Kidney (tissue), 13 donors: ENCODE measurements at regions not wholly inside any gene's neighbourhood (a gene's known extent, or its start where the extent isn't known, plus 50 kb on each side); places are given as distances from the start of the nearest gene placed in this dataset.

Source experiments
- DNase-seq, 5 donors: peaks; one replicate each; pipeline ENCODE4 v3.0.0-alpha.2; 2013 to 2020
- FAIRE-seq: peaks from 2 replicates; lab custom pipeline; 2012; peaks lifted over from hg19 to GRCh38; lab: Jason Lieb, UNC
- H3K27ac ChIP-seq, 2 donors: one replicate each; pipeline ENCODE4 v1.7.0; 2013; ENCODE audit warnings: low read depth in 2 of 2, low read length in 2 of 2, inconsistent platforms in 1 of 2
- H3K27me3 ChIP-seq: one replicate; pipeline ENCODE4 v1.7.1; 2013; ENCODE audit warnings: low read length, inconsistent platforms; ENCODE audit not compliant: control insufficient read depth, insufficient read depth
- H3K36me3 ChIP-seq, 3 donors: one replicate each; pipeline versions ENCODE4 v1.7.0 to v1.7.1; 2013; ENCODE audit warnings: low read length in 3 of 3, control low read depth in 1 of 3, inconsistent platforms in 1 of 3; ENCODE audit not compliant: insufficient read depth in 3 of 3, control insufficient read depth in 2 of 3
- H3K4me1 ChIP-seq, 3 donors: one replicate each; pipeline versions ENCODE4 v1.7.0 to v1.7.1; 2013; ENCODE audit warnings: low read length in 3 of 3, inconsistent platforms in 1 of 3, low read depth in 1 of 3; ENCODE audit not compliant: control insufficient read depth in 2 of 3, insufficient read depth in 2 of 3
- H3K4me3 ChIP-seq, 3 donors: one replicate each; pipeline versions ENCODE4 v1.7.0 to v1.8.1; 2013; ENCODE audit warnings: low read length in 3 of 3, control low read depth in 1 of 3, inconsistent platforms in 1 of 3
- H3K9ac ChIP-seq, 3 donors: one replicate each; pipeline versions ENCODE4 v1.7.0 to v1.7.1; 2013; ENCODE audit warnings: low read length in 3 of 3, control low read depth in 1 of 3, inconsistent platforms in 1 of 3
- H3K9me3 ChIP-seq, 3 donors: one replicate each; pipeline versions ENCODE4 v1.7.0 to v1.7.1; 2013; ENCODE audit warnings: low read length in 3 of 3, control low read depth in 1 of 3, inconsistent platforms in 1 of 3; ENCODE audit not compliant: control insufficient read depth in 2 of 3, insufficient read depth in 1 of 3
- intact Hi-C: fragments of 100-400 bp; cut with DNase I; formaldehyde crosslinking; loops from one replicate; pipeline ENCODE4 v1.11.1; 2022
- TF ChIP-seq, protein P1 (sequence below): IDR thresholded peaks from 3 replicates; pipeline ENCODE4 v1.5.1; 2012; ENCODE audit warnings: mild to moderate bottlenecking, moderate library complexity, borderline replicate concordance; ENCODE audit not compliant: insufficient read depth; ENCODE audit errors: extremely low read depth
- donor health status: control.
- donor health status: control.
- donor health status: control.
- donor health status: control.
- donor health status: control.
- donor health status: DM: yes; HTN: yes; CAD: no.
- donor health status: Normal renal cell carcinoma (clear cell type).

DNA sequence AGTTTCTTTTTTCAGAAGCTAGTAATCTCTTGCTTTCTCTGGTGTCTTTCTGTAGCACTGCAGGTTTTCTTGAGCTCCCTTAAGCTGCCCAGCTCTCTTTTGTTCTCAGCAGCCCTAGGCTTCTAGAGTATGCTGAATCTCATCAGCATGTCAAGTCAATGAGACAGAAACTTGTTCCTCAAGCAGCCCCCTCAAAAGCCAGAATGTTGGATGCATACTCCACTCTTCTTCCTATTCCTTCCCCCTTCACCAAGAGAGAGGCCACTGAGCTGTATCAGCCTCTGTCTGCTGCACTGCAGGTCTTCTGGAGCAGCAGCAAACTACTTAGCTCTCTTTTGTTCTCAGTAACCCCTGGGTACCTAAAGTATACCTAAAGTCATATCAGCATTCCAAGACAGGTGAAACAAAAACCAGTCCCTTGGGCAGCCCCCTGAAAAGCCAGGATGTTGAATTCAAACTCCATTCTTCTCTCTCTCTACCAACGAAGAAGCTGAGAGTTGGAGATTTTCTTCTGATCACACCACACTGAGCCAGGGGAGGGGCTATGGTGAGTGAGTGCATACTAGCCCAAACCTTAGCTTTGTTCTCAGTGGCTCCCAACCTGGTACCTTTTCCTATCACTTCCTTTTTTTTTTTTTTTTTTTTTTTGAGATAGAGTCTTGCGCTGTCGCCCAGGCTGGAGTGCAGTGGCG lies 73.3 kb upstream of the WAC start:
- intact Hi-C loops = no loop called here
- no peaks in the 10 kb centered on the region for H3K9me3 ChIP-seq
- no peaks in the 10 kb centered on the region for H3K4me1 ChIP-seq
- H3K36me3 ChIP-seq = no peaks in the 10 kb centered on the region
- DNase-seq (no peak), FAIRE-seq (no peak)
- H3K4me3 ChIP-seq = no peak overlapping the region
- no peak overlapping the region for H3K27ac ChIP-seq
- no peaks in the 10 kb centered on the region for H3K27me3 ChIP-seq
- H3K9ac ChIP-seq = no peak overlapping the region
- TF ChIP-seq, protein P1, sequence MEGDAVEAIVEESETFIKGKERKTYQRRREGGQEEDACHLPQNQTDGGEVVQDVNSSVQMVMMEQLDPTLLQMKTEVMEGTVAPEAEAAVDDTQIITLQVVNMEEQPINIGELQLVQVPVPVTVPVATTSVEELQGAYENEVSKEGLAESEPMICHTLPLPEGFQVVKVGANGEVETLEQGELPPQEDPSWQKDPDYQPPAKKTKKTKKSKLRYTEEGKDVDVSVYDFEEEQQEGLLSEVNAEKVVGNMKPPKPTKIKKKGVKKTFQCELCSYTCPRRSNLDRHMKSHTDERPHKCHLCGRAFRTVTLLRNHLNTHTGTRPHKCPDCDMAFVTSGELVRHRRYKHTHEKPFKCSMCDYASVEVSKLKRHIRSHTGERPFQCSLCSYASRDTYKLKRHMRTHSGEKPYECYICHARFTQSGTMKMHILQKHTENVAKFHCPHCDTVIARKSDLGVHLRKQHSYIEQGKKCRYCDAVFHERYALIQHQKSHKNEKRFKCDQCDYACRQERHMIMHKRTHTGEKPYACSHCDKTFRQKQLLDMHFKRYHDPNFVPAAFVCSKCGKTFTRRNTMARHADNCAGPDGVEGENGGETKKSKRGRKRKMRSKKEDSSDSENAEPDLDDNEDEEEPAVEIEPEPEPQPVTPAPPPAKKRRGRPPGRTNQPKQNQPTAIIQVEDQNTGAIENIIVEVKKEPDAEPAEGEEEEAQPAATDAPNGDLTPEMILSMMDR = no peak

DNA sequence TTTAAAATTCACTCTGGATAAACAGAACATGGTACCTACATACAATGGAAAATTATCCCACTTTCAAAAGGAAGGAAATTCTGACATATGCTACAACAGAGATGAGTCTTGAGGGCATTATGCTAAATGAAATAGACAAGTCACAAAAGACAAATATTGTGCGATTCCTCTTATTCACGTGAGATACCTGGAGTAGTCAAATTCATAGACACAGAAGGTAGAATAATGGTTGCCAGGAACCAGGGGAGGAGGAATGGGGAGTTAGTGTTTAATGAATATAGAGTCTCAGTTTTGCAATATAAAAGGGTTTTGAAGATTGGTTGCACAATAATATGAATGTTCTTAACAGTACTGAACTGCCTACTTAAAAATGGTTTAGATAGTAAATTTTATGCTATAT lies 69.8 kb upstream of the WAC start:
- FAIRE-seq (no peak), DNase-seq (no peak)
- Histone ChIP-seq H3K27ac (no peak overlapping the region), H3K27me3 (no peaks in the 10 kb centered on the region), H3K9me3 (no peaks in the 10 kb centered on the region), H3K4me3 (no peak overlapping the region), H3K36me3 (no peaks in the 10 kb centered on the region), H3K9ac (no peak overlapping the region), H3K4me1 (no peaks in the 10 kb centered on the region)
- intact Hi-C loops = no loop called here
- TF ChIP-seq, protein P1 = no peak

DNA sequence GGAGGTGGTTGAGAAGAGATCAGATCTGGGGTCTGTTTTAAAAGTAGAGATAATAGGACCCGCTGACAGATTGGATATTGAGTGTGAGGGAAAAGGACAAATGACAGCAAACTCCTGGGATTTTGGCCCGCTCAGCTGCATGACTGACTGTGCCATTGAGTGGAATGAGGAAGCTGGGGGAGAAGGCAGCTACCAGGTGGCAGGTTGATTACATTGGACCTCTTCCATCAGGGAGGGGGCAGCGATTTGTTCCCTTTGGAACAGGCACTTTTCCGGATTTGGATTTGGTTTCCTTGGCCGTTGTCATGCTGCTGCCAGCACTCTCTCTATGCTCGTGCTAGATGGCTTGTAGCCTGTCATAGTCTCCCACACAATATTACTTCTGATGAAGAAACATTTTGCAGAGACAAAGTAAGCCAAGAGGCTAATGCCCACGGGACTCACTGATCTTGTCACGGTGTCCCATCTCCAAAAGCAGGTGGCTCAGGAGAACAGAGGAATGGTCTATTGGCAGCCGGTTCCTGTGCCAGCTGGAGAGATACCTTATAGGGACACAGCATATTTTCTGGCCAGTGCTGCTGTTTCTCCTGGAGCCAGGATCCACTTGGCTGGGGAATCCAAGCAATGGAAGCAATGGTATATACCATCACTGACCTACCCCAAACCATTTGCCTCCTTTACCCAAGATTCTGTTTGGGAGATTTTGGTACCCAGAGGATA lies 69.1 kb upstream of the WAC start:
- no peaks in the 10 kb centered on the region for H3K4me1 ChIP-seq
- no peak overlapping the region for H3K9ac ChIP-seq
- TF ChIP-seq, protein P1 = no peak
- DNase-seq (no peak), FAIRE-seq (no peak)
- intact Hi-C loops = no loop called here
- H3K4me3 ChIP-seq = no peak overlapping the region
- no peaks in the 10 kb centered on the region for H3K36me3 ChIP-seq
- no peaks in the 10 kb centered on the region for H3K27me3 ChIP-seq
- no peak overlapping the region for H3K27ac ChIP-seq
- no peaks in the 10 kb centered on the region for H3K9me3 ChIP-seq
